GM18951 (cell line): ENCODE measurements at regions not wholly inside any gene's neighbourhood (a gene's known extent, or its start where the extent isn't known, plus 50 kb on each side); places are given as distances from the start of the nearest gene placed in this dataset.
"Not testable (repeated sequence)": the region's sequence is repeated elsewhere in the genome, so short reads cannot be mapped to it uniquely, and the experiment has no call there.

Experiments
- POLR2A ChIP-seq: IDR thresholded peaks from 4 replicates; pipeline ENCODE4 v1.6.1; 2011; ENCODE audit warnings: mild to moderate bottlenecking; ENCODE audit not compliant: insufficient read length, insufficient read depth; ENCODE audit errors: extremely low read depth
- in situ Hi-C: fragments of 300-500 bp; cut with MboI; formaldehyde crosslinking; loops from one replicate; pipeline ENCODE4 v1.12.0; 2022; ENCODE audit warnings: low sequenced_read_pairs, mixed read lengths, inconsistent platforms; ENCODE audit not compliant: unreplicated experiment

DNA sequence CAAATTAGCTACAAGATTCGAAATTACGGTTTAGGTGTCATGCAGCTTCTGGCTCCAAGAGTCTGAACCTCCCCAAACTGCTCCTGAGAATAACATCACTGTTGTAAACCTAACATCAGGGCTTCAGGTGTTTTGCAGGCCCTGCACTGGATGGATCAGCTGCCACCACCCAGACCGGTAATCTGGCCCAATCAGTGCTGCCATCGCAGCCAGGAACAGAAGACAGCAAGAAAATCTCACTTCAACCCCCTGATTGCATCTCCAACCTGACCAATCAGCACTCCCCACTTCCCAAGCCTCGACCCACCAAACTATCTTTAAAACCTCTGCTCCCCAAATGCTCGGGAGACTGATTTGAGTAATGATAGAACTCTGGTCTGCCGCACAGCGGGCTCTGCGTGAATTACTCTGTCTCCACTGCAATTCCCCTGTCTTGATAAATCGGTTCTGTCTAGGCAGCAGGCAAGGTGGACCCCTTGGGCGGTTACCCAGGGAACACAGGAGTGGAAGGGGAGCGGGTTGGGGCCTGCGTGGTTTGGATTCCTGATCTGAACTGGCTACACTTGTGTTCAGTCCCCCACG is 268.5 kb upstream of the SFSWAP start:
- in situ Hi-C loops: no loop called here
- no peak for TF ChIP-seq POLR2A

DNA sequence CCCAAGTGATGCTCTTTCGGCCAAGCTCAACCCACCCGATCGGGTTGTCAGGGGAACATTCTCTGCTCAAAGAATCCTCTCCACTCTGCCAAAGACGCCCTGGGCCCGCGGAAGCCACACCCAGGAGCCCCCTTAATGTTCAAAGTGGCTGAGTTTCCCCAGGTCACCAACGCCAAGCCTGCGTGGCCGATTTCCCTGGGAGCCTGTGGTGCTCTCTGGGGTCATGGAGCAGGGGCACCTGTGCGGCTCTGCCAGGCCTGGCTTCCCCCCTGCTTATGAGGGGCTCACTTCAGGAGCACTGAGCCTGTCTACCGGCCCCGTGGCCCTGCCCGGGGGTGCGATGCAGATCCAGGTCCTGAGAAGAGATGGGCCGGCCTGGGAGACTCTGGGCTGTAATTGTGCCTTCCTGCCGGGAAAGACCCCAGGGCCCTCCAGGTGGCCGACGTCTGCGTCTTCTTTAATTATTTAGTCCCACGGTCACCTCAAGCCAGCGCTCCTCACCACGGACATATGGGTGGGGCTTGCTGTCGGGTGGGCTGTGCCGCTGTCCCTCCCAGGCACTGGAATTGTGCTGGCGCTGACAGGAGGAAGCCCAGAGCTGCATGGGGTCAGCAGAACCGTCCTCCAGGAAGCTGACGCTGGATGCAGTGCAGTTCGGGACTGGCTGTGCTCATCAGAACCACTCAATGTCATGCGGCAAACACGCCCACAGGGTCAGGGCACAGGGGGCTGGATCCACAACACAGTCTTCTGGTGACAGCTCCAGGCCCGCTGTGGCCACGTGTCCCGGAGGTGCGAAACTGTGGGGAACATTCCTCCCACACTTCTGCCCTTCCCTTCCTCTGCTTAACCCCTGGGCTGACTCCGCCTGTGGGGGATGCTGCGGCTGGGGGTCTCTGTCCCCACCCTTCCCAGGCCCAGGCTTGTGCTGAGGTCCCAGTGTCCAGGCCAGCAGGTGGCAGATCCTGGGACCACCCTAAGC is 267.6 kb upstream of the SFSWAP start:
- no peak for TF ChIP-seq POLR2A
- in situ Hi-C loops: no loop called here

DNA sequence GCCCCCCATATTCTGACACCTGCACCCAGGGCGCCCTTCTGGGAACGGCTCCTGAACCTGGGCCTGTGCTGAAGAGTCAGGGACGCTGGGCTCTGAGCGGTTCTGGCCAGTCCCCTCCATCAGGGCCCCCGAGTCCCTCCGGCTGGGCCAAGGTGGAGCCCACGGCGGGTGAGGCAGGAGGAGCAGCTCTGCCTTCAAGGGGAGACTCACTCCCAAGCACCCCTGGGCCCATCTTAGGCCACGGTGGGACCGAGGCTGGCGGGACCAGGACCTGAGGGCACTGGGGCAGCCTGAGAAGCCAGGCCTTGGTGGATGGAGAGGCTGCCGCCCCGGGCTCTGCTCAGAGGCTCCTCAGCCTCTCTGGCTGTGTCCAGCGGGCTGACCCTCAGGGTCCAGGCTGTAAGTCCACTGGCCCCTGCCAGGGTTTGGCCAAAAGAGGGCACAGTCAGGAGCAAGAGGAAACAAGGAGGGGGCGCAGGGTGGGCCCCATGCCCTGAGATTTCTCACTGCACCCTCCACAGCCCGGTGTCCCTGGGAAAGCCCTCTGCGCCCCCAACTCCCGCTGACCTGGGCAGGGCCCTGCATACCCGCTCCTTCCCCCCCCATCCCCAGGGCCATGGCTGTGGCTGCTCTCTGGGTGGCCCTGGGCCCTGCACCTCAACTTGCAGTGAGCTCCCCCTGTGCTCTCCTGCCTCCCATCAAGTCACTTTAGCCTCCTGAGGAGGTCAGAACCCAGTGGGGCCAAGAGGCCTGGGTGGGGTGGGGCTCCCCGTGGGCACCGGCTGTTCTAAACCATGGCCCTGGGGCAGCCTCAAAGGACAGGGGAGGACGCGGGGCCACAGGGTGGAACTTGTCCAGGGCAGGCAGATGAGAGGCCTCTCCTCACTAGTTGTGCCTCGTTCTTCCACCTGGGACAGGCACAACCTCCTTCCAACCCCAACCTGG is 266.4 kb upstream of the SFSWAP start:
- in situ Hi-C loops: no loop called here
- TF ChIP-seq POLR2A: no peak

DNA sequence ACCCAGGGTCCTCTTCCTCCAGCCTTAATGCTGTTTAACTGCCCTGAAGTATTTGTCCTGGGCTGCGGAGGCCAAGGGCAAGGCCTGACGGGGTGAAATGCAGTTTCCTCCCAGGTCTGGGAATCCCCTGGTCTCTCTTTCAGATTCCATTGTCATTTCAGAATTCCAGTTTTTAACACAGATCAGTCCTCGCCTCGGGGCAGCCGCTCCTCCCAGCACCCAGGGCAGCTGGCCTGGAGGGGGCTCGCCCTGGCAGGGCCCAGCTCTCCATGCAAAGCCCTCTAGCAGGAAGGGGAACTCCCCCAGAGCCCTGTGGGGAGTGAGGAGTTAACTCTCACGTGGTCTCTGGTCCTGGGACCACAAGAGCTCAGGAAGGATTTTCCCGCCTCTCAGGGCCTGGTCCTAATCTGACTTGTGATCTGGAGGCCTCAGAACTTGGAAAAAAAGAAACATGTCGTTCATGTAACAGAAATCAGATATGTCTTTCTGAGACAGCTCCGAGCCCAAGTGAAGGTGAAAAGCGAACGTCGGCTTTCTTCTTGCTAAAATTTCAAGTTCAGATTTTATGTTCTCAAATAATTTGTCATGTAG is 265.6 kb upstream of the SFSWAP start:
- in situ Hi-C loops: no loop called here
- no peak for TF ChIP-seq POLR2A

DNA sequence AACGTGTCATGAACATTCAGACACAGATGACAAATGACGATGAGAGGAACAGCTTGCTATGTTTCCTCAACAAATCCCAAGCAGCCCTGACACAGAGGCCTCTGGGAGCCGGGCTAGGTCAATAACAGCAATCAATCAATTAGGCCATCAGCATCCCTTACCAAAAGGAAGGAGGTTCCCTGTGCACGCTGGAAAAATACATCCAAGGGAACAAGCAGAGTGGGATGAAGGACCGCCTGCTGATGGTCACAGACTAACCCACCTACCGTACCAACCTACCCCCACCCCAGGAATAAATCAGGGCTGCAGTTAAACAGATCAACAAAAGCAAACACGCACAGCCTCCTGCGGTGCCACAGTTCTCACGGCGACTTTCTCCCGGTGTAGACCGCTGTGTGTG is 265.1 kb upstream of the SFSWAP start:
- no peak for TF ChIP-seq POLR2A
- in situ Hi-C loops: no loop called here

DNA sequence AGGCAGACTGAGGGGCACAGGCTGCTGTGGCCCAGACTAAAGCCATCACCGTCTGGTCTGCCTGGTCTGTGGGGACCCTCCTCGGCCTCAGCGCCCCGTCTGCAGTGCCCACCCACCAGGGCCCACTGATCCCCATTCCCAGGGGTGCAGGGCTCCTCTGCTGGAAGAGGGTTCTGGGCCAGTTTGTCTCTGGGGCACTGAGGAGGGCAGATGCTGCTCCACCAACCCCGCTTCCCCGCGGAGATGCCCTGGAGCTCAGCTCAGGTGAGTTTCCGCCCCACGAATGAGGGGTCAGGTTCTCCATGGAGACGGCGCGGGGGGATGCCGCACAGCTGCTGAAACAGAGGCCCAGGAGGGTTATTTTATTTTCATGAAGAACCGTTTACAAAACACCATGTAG is 263.3 kb upstream of the SFSWAP start:
- in situ Hi-C loops: not testable (repeated sequence)

DNA sequence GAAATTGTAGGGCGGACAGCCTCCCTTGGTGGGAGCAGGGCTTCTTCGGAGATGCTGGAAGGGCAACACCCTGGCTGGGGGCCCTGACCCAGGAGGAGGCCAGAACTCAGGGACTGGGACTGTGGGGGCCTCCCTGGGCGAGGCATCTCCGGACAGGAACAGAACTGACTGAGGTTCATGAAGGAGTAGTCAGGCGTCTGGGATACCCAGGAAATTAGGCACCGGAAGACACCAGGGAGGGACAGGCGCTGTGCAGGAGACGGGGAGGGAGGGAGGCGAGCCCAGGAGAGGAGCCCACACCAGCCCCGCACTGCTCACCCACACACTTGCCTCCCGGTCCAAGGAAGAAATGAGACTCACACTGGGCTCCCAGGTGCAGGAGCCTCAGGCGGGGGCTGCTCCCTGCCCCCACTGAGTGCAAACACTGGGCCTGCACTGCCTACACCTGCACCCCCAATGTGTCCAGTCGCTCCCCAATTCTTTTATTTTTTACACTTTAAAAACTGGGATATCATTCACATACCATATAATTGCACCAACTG is 262.6 kb upstream of the SFSWAP start:
- in situ Hi-C loops: no loop called here
- no peak for TF ChIP-seq POLR2A

DNA sequence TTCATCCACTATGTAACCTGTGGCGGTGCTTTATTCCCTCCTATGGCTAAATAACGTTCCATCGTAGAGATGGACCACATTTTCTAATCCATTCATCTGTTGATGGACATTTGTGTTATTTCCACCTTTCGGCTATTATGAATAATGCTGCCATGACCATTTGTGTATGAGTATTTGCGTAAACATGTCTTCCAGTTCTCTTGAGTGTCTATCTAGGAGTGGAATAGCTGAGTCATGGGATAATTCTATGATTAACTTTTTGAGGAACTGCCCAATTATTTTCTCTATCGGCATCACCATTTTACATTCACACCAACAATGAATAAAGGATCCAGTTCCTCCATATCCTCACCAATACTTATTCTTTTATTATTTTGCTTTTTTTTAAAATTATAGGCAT is 261.9 kb upstream of the SFSWAP start:
- in situ Hi-C loops: no loop called here
- no peak for TF ChIP-seq POLR2A

DNA sequence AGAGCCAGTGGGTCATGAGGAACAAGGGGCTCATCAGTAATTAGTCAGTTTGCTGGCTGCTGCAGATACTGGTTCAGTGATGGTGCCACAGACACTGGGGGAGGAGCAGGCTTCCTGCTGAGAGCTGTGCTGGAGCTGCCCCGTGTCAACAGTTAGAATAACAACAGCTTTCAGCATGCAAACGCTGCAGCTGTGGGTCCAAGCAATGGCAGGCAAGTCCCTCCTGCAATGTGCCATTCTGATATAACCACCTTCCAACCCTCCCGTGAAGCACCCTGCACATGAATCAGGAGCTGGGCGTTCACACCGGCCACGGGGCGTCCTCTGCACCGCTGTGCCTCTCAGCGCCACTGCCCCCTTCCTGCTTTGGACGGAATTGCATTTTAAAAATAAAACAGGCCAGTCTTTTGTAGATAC is 258.4 kb upstream of the SFSWAP start:
- in situ Hi-C loops: no loop called here
- TF ChIP-seq POLR2A: no peak

DNA sequence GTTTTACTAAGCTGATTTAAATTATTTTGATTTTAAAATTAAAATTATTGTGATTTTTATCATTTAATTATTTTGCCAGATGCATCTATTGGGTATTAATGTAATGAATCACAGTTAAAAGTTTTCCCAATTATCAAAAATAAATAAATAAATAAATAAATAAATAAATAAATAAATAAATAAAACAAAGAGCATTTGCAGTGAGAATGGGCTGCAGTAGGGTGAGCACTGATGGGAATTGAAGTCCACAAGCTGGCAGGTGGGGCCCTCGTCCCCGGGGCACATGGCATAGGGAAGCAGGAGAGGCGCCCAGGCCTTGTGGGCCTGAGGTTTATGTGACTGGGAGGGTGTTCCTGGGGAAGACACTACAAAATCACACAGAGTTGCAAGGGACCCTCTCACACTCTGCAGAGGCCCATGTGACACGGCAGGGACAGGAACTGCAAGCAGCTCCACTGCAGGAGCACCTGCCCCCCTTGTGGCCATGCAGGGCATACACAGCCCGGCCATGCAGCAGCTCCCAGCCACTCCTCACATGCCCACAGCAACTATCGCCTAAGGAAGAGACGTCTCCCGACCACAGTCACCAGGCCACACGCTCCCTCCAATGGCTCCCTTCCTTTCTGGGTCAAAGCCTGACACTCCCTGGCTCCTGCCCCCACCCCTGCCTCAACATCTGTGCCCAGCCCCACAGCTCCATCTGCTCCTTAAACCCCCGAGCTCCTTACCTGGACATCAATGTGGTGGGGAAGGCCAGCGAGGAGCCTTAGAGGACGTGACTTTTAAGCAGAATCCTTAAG is 256.3 kb upstream of the SFSWAP start:
- TF ChIP-seq POLR2A: no peak
- in situ Hi-C loops: no loop called here

DNA sequence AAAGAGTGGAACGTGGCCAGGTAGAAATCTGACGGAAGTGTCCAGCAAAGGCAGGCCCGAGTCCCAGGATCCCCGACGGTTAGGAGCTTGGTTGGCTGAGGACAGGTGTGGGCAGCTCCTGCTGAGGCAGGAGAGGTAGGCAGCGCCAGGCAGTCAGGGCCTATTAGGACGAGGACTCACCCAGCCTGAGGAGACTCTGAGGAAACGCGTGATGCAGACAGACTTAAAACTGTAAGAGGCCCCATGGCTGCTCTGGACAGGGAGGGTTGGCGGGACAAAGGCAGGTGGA is 255.7 kb upstream of the SFSWAP start:
- no peak for TF ChIP-seq POLR2A
- in situ Hi-C loops: no loop called here

DNA sequence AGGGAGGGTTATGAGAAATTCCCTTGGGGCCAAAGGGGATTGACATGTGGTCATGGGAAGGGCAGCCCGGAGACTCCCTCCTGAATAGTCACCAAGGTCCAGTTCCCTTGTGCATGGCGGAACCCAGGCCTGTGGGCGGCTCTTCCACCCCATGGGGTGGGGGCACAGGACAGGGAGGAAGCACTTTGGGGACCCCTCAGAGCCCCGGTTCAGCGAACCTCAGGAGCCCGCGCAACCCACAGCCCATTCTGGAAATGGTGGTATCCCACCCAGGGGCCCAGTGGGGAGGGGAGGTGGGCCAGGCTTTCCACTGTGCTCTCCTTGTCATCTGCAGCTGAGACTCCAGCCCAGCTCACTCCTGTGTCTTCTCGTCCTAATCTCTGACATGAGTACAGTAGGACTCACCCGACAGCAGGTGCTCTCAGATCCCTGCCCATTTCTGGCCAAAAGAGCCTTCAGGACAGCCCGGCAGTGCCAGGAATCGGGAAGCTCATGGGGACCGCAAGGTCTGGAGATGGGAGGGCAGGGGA is 255.2 kb upstream of the SFSWAP start:
- in situ Hi-C loops: no loop called here
- TF ChIP-seq POLR2A: no peak
